Gastrocnemius medialis (tissue), 4 donors: ENCODE measurements at regions not wholly inside any gene's neighbourhood (a gene's known extent, or its start where the extent isn't known, plus 50 kb on each side); places are given as distances from the start of the nearest gene placed in this dataset.

Experiments
- ATAC-seq, 2 donors: fragments of 150-250 bp; one replicate each; pipeline ENCODE4 v1.9.1; 2016
- DNase-seq, 2 donors: peaks; one replicate each; pipeline ENCODE4 v3.0.0-alpha.2; 2019
- H3K27ac ChIP-seq, 4 donors: fragments of 200-600 bp; sonication (generic); 1 replicate in 1 of 4; 2 replicates in 3 of 4; pipeline ENCODE4 v1.5.1; 2016 to 2018; ENCODE audit warnings: mild to moderate bottlenecking in 2 of 4, moderate library complexity in 1 of 4
- H3K27me3 ChIP-seq, 3 donors: fragments of 200-600 bp; sonication (generic) in 2 of 3; 1 replicate in 1 of 3; 2 replicates in 2 of 3; pipeline versions ENCODE4 v1.5.1 to v1.6.0; 2016 to 2019; ENCODE audit warnings: mild to moderate bottlenecking in 1 of 3, moderate library complexity in 1 of 3
- H3K36me3 ChIP-seq, 2 donors: fragments of 200-600 bp; sonication (generic) in 1 of 2; one replicate each; pipeline ENCODE4 v1.5.1; 2017 to 2018
- H3K4me1 ChIP-seq, 2 donors: fragments of 200-600 bp; sonication (generic) in 1 of 2; one replicate each; pipeline ENCODE4 v1.5.1; 2016 to 2017; ENCODE audit warnings: mild to moderate bottlenecking in 2 of 2
- H3K4me3 ChIP-seq, 4 donors: fragments of 200-600 bp; sonication (generic) in 3 of 4; 1 replicate in 1 of 4; 2 replicates in 3 of 4; pipeline ENCODE4 v1.5.1; 2016 to 2019; ENCODE audit warnings: mild to moderate bottlenecking in 2 of 4
- H3K9me3 ChIP-seq, 3 donors: fragments of 200-600 bp; sonication (generic) in 2 of 3; 1 replicate in 1 of 3; 2 replicates in 2 of 3; pipeline ENCODE4 v1.5.1; 2016 to 2019
- CTCF ChIP-seq, 5 experiments: fragments of 450-650 bp in 3 of 5; fragments of 200-600 bp in 2 of 5; sonication (generic) in 2 of 5; IDR thresholded peaks in 4 of 5; conservative IDR thresholded peaks in 1 of 5; 1 replicate in 4 of 5; 2 replicates in 1 of 5; pipeline ENCODE4 v1.5.1; 2016 to 2019; ENCODE audit warnings: antibody characterized with exemption in 5 of 5, mild to moderate bottlenecking in 3 of 5, moderate library complexity in 3 of 5
- POLR2A ChIP-seq, 2 donors: fragments of 450-650 bp; IDR thresholded peaks; one replicate each; pipeline ENCODE4 v1.6.1; 2017; ENCODE audit warnings: antibody characterized with exemption in 2 of 2, mild to moderate bottlenecking in 2 of 2, moderate library complexity in 2 of 2
- in situ Hi-C, 4 donors: fragments of 200-750 bp; cut with MboI; loops; one replicate each; pipeline versions ENCODE4 v1.15.0 to v1.8.0; 2017; ENCODE audit warnings: low sequenced_read_pairs in 4 of 4
- intact Hi-C: fragments of 100-400 bp; cut with DNase I; formaldehyde crosslinking; loops from one replicate; pipeline ENCODE4 v1.15.1; 2023; ENCODE audit warnings: low total_unique reads

- Histone ChIP-seq H3K4me1 (no peaks in the 10 kb centered on the region), H3K9me3 (no peaks in the 10 kb centered on the region), H3K27me3 (peaks cover 0 to under 1% (median 0%) of the 10 kb centered on the region in 3 donors), H3K27ac (no peak overlapping the region), H3K4me3 (no peak overlapping the region), H3K36me3 (no peaks in the 10 kb centered on the region)
- no peak for TF ChIP-seq CTCF (IDR thresholded peaks at IDR 0.05 in 4 of 5, conservative IDR thresholded peaks at IDR 0.05 in 1 of 5)
- TF ChIP-seq POLR2A (IDR thresholded peaks at IDR 0.05), result no peak
- intact Hi-C loops (no loop called here), in situ Hi-C loops (no loop called here)
- DNase-seq, result no peak
- ATAC-seq, result no peak
Observed at GRCh38 chr10:131841131-131841660, 59.6 kb upstream of the PPP2R2D start.

GRCh38 chr10:131841661-131842139, 59.1 kb upstream of the PPP2R2D start:
- DNase-seq (no peak), ATAC-seq (no peak)
- Histone ChIP-seq H3K36me3 (no peaks in the 10 kb centered on the region), H3K27ac (no peak overlapping the region), H3K4me1 (no peaks in the 10 kb centered on the region), H3K27me3 (peaks cover 0 to 5% (median 0%) of the 10 kb centered on the region in 3 donors), H3K4me3 (no peak overlapping the region), H3K9me3 (no peaks in the 10 kb centered on the region)
- in situ Hi-C loops, result no loop called here
- TF ChIP-seq CTCF (IDR thresholded peaks at IDR 0.05 in 4 of 5, conservative IDR thresholded peaks at IDR 0.05 in 1 of 5) (no peak), POLR2A (IDR thresholded peaks at IDR 0.05) (no peak)
- intact Hi-C loops, result no loop called here

GRCh38 chr10:131842351-131843088, 58.3 kb upstream of the PPP2R2D start:
- no peak overlapping the region for H3K27ac ChIP-seq
- intact Hi-C loops (no loop called here), in situ Hi-C loops (no loop called here)
- no peak overlapping the region for H3K4me3 ChIP-seq
- peaks cover 0 to 5% (median 0%) of the 10 kb centered on the region in 3 donors for H3K27me3 ChIP-seq
- no peak for ATAC-seq
- TF ChIP-seq CTCF (IDR thresholded peaks at IDR 0.05 in 4 of 5, conservative IDR thresholded peaks at IDR 0.05 in 1 of 5) (no peak), POLR2A (IDR thresholded peaks at IDR 0.05) (no peak)
- no peak for DNase-seq
- H3K9me3 ChIP-seq, result no peaks in the 10 kb centered on the region
- H3K4me1 ChIP-seq, result no peaks in the 10 kb centered on the region
- H3K36me3 ChIP-seq, result no peaks in the 10 kb centered on the region

- H3K4me3 ChIP-seq, result no peak overlapping the region
- H3K9me3 ChIP-seq, result no peaks in the 10 kb centered on the region
- DNase-seq (no peak), ATAC-seq (no peak)
- H3K4me1 ChIP-seq, result no peaks in the 10 kb centered on the region
- peaks cover 0 to 5% (median 0%) of the 10 kb centered on the region in 3 donors for H3K27me3 ChIP-seq
- in situ Hi-C loops (no loop called here), intact Hi-C loops (no loop called here)
- H3K27ac ChIP-seq, result no peak overlapping the region
- H3K36me3 ChIP-seq, result no peaks in the 10 kb centered on the region
- TF ChIP-seq CTCF (IDR thresholded peaks at IDR 0.05 in 4 of 5, conservative IDR thresholded peaks at IDR 0.05 in 1 of 5) (no peak), POLR2A (IDR thresholded peaks at IDR 0.05) (no peak)
Observed at GRCh38 chr10:131843089-131843595, 57.7 kb upstream of the PPP2R2D start.
